NCI-H2081 treated with DMSO at 0.1 percent for 48 hours (cell line): ENCODE measurements at regions not wholly inside any gene's neighbourhood (a gene's known extent, or its start where the extent isn't known, plus 50 kb on each side); places are given as distances from the start of the nearest gene placed in this dataset.

Source experiments
- DNase-seq: peaks from one replicate; lab custom pipeline; 2025; lab: John Stamatoyannopoulos, UW

- no peak for DNase-seq
Measured at GRCh38 chr15:93486407-93487117, 397.6 kb upstream of the RGMA start.

DNA sequence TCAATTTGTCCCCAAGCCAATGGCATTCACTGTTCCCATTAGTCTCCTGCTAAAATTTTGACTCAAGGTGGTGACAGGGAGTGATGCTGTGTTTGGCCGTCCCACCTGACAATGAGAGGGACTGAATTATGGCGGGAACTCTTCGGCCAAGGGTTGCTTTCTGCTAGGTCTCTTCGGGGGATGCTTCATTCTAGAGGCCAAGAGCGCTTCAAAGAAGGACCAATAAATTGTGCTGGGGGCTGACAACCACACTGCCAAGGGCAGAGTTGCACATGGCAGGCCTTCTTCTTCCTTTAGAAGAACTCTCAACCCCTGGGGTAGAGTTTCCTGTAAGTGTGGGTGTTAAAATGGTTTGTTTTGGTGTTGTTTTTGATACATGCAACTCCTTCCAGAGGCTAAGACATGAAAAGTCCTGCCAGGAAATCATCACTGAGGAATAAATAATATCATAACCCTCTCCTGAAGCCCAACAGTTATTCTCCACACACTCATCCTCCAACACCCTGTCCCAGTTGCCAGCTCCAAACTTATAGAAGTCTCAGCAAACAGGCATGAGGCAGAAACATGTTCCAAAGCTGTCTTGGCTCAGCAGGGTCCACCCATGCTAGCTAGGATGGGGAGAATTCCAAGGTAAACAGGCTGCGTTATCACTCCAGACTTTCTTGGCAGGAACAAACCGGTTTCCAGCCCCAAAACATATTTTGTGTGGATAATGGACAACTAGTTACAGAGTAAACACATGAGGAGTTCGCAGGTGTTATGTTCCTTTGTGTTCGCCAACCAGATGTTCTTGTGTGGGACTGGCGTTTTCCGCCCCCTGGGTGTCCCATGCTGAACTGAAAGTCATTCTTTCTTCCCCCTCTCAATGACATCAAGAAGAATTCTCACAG lies 396.7 kb upstream of the RGMA start:
- no peak for DNase-seq

DNA sequence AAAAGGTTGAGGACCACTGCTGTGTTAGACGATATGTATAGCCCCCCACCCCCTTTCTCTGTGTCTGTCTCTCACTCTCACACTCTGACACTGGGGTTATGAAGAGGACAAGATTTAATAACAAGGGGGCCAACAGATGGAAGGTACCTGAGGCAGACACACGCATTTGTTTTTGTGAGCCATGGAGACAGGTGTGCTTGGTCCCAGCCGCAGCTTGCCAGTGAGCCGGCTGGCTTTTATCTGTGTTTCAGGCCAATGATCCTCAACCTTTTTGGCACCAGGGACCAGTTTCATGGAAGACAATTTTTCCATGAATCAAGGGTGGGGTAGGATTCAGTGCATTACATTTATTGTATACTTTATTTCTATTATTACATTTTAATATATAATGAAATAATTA lies 394.9 kb upstream of the RGMA start:
- DNase-seq = no peak

- no peak for DNase-seq
Measured at GRCh38 chr15:93482731-93483130, 393.7 kb upstream of the RGMA start.

DNA sequence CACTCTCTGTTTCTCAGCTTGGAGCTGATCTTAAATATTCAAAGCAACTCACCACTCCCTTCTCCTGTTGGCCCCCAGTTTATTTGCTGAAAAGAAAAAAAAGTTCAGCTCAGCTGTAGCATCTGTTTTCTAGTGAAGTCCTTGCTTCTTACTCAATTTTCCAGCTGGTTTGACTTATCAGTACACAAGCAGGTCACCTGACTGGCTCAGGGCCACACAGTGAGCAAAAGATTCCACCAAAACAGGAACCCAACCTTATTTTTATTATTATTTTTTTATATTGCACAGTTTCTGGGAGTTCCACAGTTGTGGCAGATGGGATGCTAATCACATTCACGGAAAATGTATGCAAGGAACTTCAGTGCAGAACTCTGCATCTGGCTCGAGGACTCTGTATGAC lies 390.7 kb upstream of the RGMA start:
- DNase-seq = no peak

- no peak for DNase-seq
Measured at GRCh38 chr15:93478947-93479346, 389.9 kb upstream of the RGMA start.

DNA sequence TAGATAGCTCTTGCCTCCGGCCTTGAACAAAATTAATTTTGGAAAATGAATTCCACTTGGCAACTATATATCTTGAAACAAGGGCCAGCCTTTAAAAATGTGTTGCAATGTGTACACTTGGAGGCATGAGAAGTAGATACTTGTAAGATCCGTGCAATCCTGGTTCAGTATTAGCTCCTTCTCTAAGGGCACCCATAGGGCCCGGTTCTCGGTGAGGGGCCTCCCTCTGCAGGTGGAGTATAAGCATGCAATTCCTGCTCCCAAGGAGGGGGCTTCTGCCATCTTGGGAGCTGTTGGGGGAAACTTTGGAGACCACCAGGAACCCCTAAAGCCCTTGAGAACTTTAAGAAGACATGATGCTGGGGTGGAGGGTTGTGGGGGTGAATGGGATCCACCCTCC lies 388.7 kb upstream of the RGMA start:
- no peak for DNase-seq

- DNase-seq = no peak
Measured at GRCh38 chr15:93477188-93477587, 388.2 kb upstream of the RGMA start.

DNA sequence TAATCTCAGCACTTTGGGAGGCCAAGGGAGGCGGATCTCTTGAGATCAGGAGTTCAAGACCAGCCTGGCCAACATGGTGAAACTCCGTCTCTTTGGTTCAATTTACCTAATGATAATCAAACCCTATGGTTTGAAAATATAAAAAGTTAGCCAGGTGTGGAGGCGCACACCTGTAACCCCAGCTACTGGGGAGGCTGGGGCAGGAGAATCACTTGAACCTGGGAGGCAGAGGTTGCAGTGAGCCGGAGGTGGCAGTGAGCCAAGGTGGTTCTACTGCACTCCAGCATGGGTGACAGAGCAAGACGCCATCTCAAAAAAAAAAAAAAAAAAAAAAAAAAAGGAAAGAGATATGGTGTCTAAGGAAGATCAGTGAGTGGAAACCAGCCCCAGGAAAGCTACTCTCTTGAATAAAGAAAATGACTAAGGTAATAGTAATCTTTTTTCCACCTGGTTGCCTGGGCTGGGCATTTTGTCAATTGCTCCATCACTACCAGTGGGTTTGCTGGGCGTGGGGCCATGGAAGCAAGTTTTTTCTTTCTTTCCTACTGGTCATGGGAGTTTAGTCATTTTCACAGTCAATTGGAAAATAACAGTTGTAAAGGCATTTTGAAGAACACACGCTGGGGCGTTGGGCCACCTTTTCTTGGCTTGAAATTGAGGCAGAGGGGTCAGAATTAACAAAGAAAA lies 387.6 kb upstream of the RGMA start:
- DNase-seq = no peak

- no peak for DNase-seq
Measured at GRCh38 chr15:93474728-93475127, 385.7 kb upstream of the RGMA start.

GRCh38 chr15:93469994-93470393 lies 381.0 kb upstream of the RGMA start:
- DNase-seq = no peak

GRCh38 chr15:93467337-93467736 lies 378.3 kb upstream of the RGMA start:
- no peak for DNase-seq

DNA sequence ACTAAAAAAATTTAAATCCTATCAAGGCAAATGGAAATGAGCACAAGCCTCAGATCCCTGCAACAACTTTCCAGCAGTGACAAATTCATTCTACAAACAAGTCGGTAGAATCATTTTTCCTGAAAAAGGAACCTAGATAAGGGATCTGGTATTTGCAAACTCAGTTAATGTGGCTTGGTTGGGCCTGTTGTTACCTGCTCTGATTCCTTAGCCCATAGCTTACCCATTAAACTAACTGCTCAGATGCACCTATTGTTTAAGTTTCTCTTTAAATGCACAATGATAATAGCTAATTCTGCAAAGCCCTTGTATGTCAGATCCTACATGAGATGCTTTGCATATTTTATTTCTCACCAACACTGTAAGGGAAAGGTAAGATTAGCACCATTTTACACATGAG lies 377.4 kb upstream of the RGMA start:
- no peak for DNase-seq

- DNase-seq = no peak
Measured at GRCh38 chr15:93462690-93463089, 373.7 kb upstream of the RGMA start.

- no peak for DNase-seq
Measured at GRCh38 chr15:93460717-93461116, 371.7 kb upstream of the RGMA start.

- DNase-seq = no peak
Measured at GRCh38 chr15:93459396-93459795, 370.4 kb upstream of the RGMA start.

- no peak for DNase-seq
Measured at GRCh38 chr15:93458597-93458996, 369.6 kb upstream of the RGMA start.

DNA sequence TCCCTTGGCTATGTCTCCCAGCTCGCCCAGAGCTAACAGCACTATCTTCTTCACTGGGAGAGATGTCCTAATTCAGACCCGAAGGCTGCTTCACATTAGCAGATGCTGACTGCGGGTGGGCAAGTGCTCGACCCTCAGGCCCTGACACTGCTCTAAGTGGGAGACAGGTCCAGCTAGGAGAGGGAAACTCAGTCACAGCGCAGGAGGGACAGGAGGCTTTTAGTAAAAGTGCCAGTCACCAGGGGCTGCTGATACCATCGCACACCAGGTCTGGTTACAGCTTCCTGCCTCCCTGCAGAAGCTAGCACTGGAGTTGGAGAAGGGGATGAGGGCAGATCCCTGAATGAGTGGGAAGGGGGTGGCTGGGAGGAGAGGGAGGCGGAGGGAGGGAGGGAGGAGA lies 365.8 kb upstream of the RGMA start:
- no peak for DNase-seq

GRCh38 chr15:93452537-93453211 lies 363.7 kb upstream of the RGMA start:
- no peak for DNase-seq

- no peak for DNase-seq
Measured at GRCh38 chr15:93451822-93452221, 362.8 kb upstream of the RGMA start.

- DNase-seq = no peak
Measured at GRCh38 chr15:93451265-93451664, 362.3 kb upstream of the RGMA start.

- no peak for DNase-seq
Measured at GRCh38 chr15:93449798-93450197, 360.8 kb upstream of the RGMA start.
